ENCODE measurements at regions not wholly inside any gene's neighbourhood (a gene's known extent, or its start where the extent isn't known, plus 50 kb on each side); places are given as distances from the start of the nearest gene placed in this dataset.
A peak's percentile ranks its signal among the peaks of the same experiment; 100 is the strongest.

DNA sequence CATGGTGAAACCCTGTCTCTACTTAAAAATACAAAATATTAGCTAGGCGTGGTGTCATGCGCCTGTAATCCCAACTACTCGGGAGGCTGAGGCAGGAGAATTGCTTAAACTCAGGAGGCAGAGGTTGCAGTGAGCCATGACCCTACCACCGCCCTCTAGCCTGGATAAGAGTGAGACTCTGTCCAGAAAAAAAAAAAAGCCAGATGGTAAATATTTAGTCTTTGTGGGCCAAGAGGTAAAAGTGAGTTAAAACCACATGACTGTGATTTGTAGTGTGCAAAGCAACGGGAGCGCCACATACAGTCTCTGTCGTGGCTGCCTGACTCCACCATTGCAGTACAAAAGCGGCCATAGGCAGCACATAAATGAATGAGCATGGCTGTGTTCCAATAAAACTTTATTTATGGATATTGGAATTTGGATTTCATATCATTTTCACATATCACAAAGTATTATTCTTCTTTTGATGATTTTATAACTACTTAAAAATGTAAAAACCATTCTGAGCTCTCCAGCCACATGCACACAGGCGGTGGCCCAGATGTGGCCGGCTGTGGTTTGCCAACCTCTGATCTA, 51.8 kb upstream of the CASZ1 start:
- no peak for DNase-seq

DNA sequence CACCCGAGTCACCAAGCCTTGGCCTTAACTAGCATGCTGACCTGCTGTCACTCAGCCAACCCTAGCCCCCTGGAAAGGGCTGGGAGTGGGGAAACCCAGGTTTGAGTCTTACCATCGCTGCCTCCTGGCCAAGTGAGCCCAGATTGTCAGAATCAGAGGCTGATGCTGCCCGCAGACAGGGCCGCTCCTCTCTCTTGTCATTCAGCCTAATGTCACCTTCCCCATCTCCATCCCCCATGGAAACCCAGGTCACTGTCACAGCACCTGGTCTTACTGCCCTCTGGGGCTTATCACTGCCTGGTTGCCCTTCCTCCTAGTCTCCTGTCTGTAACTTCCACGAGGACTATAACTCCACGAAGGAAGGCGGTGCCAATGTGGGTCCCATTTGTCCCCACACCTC, 53.6 kb upstream of the CASZ1 start:
- no peak for DNase-seq

DNA sequence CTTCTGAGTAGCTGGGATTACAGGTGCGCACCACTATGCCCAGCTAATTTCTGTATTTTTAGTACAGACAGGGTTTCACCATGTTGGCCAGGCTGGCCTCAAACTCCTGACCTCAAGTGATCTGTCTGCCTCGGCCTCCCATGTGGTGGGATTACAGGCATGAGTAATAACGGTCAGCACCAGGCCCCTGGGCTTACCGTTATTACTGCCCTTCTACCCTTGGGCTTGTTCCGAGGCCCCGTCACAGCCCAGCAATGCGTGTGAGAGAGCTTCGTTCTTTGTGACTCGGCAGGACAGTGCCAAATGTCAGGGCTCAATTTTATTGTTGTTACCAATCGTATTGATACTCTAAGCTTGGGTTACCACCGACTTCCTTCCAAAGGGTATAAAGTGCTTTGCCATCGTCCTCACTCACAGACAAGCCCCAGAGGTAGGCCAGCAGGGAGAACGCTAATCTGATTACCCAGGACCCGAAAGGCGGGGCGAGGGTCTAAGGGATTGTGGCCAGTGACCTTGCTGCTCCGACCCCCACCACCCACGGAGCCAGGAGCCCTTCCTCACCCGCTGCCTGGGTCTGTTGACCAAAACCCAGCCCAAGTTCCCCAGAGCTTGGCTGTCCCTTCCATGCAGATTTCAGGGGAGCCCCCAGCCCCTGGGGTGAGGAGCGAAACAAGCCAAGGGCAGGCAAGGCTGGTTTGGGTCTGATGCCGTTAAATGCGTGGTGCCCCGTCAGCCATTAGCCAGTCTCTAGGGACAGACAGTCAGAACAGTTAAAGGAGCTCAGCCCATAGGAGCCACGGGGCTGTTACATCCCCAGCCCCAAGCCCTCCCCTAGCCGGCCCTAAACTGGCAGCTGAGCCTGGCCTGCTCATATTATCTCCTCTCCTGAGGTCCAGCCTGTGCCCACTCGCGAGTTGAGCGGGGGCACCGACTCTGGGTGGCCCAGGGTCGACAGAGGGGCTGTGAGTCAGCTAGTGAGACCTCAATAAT, 54.9 kb upstream of the CASZ1 start:
- no peak for DNase-seq

DNA sequence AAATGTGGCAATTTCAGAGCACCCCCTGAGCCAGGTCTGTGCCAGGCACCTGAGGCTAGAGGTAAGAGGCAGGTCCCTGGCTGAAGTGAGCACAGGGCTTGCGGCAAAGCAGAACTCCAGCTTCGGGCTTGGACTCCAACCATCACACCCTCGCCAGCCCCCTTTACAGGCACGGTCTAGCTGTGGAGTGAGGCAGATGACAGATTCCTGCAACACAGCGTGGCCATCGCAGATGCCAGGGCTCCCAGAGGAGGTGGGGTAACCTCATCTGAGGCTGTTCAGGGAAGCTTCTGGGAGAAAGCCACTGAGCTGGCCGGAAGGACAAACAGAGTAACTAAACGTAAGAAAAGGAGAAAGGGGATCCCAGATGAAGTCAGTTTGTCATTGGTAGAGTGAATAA, 55.6 kb upstream of the CASZ1 start:
- DNase-seq = no peak

DNA sequence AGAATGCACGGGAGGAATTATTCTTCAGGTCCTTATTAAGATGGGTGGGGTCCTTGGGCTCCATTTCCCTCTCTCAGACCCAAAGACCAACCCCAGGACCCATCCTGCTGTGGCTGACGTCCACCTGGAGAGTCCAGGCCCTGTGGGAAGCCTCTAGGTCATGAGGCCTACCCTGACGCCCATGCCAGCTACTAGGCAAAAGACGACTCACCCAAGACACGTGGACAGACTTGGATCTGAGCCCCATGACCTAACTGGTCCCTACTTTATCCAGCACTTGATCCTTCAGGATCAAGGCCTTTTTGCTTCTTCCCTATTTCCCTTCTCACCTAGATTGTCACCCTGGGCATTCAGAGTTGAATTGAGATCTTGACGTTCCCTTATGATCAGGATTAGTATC, 56.0 kb upstream of the CASZ1 start:
- DNase-seq = no peak

DNA sequence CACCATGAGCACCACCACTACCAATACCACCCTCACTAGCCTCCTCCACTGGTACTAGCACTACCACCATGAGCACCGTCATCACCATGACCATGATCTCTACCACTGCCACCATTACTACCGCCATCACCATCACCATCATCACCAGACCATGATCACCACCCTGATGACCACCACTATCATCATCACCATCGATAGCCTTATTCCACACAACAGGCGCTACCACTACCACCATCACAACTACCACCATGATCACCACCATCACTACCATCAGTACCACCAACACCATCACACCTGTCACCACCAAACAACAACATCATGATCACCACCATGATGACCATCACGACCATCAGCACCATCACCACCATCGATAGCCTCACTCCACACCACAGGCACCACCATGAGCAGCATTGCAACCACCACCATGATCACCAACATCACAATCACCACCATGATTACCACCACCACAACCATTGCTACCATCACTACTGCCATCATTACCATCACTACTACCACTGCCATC, 56.6 kb upstream of the CASZ1 start:
- DNase-seq = no peak

DNA sequence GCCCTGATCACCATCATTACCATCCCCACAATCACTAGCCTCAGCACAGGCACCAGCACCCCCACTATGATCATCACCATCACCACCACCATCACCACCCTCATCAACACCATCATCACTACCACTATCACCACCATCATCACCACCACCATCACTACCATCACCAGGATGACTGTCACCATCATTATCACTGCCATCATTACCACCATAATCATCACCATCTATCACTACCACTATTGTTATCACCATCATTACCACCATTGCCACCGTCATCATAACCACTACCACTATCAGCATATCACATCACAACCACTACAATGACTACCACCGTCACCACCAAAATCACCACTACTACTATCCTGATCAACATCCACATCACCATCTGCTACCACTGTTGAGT, 57.3 kb upstream of the CASZ1 start:
- no peak for DNase-seq

DNA sequence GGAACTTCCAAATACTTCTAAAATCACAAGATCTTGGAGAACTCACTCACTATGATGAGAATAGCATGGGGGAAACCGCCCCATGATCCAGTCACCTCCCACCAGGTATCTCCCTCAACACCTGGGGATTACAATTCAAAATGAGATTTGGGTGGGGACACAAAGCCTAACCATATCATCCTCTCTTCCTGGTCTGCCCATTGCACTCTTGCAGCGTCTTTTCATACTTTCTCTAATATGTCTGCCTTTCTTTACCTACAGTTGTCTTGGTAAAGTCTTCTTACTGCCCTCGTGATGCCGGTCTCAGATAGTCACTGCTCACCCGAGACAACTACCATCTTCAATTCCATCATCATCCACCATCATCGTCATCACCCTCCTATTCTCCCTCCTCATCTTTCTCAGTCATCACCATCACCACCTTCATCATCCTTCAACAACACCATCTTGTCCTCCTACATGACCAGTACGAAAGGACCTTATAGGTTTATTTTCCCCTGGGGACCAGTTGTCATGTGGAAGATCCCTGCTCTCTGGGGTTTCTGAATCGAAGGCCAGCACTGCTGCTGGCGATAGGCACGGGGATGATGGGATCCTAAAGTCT, 58.5 kb upstream of the CASZ1 start:
- DNase-seq = no peak

DNA sequence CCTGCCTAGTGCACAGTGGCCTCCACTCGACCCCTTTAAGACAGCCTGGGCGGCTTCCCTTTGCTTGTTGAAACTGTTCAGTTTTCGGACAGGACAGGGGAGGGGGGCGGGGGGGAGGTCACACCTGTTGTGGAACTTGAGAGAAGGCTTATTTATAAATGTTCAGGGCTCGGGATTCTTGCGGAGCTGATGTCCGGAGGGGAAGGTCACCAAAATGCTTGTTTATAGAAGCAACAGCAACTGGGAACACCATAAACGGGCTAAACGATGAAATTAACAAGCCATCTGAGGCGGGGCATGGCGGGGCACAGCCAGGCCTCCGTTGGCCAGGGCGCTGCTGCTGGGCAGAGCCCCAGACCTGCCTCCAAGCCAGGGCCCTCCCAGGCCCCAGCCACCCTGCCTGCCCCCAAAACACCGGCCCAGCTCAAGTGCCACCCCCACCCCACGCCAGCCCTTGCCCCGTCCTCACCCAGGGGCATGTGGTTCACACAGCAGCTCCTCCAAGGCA, 59.8 kb upstream of the CASZ1 start:
- DNase-seq = no peak

DNA sequence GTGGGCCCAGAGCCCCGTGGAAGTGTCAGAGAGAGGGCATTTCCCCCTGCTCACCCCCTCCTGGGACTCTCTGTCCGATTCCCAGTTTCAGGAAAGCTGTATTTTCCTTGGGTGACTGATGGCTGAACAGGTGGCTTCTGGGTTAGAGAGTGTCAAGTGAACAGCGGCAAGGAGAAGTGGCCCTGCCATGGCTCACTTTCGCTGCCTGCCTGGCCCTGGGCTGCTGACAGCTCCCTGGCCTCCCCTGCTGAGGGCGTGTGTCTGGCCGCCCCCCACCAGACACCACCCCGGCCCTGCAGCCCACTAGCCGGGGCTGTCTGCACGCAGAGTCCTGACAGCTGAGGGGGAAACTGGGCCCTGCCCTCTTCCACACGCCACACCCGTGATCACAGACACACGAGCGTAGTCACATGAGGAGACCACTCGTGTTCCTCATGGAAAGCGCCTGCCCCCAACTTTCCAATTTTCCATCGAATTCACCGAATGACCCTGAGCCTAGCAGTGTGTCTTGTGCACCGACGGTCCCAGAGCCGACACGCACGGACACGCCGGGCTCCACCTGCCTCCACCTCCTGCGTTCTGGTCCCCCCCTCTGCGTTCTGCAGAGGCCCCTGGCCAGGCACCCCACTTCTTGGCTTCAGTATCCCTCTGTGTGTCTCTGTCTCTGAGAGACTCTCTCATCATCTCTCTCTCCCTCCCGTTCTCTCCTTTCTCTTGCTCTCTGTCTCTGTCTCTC, 60.6 kb upstream of the CASZ1 start:
- no peak for DNase-seq

DNA sequence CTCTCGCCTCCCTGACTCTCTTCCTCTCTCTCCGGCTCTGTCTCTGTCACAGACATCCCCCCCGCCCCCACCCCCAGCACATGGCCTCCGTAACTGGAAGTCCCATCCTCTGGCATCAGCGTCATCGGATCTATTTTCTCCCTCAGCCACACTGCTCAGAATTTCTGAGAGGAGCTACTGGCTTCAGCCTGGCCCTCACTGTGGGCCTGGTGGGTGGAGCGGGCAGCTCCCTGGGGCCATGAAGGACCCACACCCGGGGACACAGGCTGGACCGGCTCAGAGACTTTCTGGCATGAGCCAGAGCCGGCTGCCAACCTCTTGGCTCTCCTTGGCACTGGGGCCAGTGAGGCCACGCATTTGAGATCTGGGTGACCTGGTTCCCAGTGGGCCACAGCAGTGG, 61.2 kb upstream of the CASZ1 start:
- DNase-seq = no peak

DNA sequence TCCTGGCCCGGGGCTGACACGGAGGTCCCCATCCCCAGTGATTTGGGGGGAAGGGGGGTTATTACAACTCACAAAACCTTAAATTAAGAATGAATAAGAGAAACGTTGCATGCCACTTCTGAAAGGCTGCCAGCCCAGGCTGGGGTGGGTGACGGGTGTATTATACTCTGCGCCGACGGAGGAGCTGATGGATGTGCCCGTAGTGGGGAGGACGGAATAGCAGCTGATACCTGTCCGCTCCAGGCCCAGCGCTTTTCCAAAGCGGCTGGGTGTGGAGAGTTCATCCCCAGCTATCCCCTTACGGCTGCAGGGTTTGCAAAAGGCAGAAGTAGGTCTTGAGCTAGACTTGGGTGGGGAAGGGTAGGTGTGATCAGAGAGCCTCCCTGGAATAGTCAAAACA, 63.8 kb upstream of the CASZ1 start:
- DNase-seq = no peak

DNA sequence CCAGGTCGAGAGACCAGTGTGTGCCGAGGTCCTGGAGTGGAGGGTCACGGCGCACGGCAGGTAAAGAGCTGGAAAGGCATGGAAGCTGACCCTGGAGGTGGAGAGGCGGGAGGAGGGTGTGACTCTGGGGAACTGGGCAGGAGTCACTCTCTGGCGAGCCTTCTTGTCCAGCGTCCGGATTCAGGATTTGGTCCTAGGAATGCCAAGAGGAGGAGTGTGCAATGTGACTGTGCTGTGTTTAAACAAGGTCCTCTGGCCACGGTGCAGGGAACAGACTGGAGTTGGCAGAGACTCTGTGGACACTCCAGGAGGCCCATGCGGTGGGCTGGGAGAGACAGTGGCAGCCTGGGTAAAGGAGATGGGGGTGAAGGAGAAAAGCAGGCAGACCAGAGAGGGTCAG, 64.2 kb upstream of the CASZ1 start:
- DNase-seq = no peak

DNA sequence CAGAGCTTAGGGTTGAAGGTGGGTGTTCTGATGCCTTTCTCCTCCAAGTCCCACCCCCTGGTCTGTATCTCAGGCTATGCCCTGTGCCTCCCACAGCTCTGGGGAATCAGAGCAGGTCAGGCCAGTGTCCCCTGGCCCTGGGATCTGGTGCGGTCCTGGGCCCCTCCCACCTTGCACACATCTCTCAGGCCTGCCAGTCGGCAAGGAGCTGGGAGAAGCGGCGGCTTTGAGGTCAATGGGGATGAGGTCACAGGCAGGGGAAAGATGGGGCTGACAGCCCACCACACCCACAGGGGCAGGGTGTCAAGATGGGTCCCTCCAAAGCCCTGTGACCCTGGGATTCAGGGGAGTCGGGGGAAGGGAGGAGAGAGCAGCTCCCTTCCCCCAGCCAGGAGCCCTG, 65.4 kb upstream of the CASZ1 start:
- DNase-seq = no peak

DNA sequence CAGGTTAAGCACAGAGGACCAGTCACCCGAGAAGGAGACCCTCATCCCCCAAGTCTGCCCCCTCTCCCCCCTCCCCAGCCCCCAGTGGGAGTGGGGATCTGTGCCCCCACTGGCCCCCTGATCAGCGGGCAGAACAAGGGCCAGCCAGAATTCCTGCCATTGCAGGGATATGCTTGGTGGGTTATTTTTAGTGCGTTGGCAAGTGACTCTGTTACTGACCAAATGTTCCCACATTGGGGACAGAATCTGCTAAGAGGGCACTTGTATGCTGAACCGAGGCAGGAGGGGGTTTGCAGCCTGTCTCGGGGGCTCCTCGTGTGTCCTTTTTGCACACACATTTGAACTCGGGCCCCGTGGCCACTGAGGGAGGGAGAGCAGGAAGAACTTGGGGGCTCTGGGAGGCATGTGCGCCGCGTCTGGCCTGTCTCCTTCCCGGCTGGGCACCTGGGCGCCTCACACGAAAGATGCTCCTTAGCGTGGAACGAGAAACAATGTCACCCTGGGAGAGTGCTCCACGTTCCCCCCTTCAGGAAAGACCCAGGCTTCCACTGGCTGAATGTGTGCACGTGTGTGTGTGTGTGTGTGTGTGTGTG, 66.4 kb upstream of the CASZ1 start:
- no peak for DNase-seq

DNA sequence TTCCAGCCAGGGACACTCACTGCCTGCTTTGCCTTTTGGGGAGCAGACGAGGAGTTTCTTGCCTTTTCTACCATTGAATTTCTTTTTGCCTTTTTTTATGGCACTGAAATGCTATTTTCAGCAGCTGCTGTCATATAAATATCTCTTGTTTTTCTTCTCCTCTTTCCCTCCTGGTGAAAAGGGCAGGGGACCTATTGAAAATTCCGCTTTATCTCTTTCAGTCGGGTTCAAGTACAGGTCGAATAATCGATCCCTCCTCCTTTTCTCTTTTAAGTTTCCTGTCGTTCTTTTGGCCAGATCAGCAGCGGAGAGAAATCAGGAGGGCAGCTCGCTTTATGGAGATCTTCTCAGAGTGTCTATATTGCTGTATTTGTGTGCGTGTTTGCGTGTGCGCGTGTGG, 67.4 kb upstream of the CASZ1 start:
- DNase-seq = no peak

DNA sequence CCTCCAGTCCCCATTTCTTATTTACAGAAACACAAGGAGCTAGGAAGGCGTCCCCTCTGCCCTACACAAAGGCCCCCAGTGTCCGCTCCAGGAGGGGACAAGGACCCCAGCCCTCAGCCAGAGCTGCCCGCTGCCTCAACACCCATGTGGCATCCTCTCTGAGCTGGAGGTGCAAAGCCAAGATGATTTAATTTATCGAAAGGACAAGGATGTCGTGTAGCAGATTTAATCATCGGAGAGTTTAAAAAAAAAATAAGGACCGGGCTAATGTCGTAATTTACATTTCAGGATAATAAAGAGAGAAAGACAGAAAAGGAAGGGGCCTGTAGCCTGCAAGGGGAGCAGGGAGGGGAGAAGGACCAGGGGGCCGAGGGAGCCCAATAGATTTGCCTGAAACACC, 68.3 kb upstream of the CASZ1 start:
- DNase-seq = no peak

DNA sequence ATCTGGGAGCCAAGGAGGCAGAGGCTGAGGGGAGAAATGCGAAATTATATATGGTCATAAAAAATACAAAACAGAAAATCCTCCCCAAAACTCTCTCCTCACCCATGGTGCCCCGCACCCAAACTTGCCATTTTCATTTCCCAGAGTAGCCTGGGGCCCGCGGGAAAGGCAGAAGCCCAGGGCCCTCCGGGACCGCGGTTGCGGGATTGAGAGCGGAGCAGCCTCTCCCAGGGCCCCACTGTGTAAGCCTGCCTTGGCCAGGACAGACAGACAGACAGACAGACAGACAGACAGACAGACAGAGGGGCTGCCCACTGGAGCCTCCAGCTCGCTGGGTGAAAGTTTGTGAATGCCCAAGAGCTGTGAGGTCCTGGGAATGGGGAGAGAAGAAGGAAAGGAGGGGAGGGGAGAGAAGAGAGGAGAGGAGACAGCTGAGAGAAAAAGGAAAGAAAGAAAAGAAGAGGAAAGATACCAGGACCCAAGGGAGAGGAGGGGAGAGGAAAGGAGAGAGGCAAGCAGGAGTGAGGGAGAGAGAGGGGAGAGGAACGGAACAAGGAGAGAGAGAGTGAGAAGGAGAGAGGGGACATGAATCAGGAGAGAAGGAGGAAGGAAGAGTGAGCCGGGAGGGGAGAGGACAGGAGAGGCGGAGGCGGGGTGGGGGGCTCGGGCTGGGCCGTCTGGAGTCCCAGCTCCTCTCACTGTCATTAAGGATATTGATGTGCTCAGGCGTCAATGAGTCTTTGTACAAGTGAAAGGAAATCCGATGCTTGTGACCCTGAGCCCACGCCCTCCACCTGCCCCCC, 69.3 kb upstream of the CASZ1 start:
- DNase-seq = no peak

DNA sequence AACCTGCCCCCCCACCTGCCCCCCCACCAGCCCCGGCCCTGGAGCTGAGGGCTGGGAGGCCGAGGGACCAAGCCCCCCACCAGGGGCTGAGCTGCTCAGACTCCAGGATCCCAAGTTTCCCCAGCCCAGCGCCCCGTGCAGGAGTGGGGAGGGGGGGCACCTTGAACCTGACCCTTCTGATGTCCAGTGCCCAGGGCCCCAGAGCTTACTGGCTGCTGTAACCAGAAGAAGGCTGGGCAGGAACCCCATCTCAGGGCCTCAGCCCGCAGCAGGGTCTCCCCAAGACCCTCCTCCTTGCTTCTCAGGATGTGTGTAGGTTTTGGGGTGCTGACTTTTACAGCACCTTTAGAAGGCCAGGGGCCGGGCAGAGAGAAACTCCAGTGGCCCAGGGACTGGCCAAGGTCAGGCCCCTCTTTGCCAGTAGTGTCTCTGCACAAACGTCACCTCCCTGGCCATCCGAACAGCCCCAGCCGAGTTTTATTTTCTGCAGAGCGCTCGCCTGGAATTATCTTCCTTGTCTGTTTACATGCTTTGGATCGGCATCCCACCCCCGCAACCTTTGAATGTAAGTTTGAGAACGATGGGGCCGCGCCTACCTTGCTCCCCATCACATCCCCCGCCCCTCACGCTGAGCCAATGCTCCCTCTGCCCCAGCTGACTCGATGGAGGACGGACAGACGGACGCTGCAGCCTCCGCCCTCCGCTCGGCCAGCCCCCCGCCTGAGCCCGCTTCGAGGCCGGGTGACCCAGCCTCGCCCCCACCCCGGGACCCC, 70.1 kb upstream of the CASZ1 start:
- peak in 1 of 2 donors; percentile 7 for DNase-seq

DNA sequence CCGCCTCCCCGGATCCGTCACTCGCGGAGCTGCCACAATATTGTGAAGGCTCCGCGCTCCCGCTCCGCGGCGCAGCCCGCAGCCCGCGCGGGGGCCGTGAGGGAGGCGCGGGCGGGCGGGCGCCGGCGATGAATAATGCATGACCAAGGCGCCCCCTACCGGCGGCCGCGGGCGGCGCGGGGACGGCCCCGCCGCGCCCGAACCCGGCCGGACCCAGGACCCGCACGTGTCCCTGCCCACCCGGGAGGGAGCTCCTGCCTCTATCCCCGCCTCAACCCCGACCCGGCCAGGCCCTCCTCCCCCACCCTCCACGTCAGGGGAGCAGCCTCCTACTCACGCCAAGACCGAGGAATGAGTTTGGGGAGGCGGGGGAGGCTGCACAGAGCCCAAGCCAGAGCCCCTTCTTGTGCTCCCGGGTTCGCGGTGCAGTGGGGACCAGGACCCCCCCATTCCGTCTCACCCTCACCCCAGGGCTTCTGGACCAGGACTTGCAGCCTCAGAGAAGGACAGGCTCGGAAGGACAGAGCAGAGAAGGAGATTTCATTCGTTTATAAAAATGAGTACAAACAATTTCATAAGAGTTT, 70.8 kb upstream of the CASZ1 start:
- peak; percentile 55 to 73 for DNase-seq
